Naive thymus-derived CD4-positive, alpha-beta T cell (primary cell): ENCODE measurements at regions not wholly inside any gene's neighbourhood (a gene's known extent, or its start where the extent isn't known, plus 50 kb on each side); places are given as distances from the start of the nearest gene placed in this dataset.

Experiments
- ATAC-seq: fragments of 150-1000 bp; cut with Tn5 transposase; 2 replicates; pipeline ENCODE4 v1.10.0; 2021; ENCODE audit warnings: mild to moderate bottlenecking, moderate library complexity
- CTCF ChIA-PET: fragments of 350-600 bp; sonication (Branson Sonifier 250); formaldehyde crosslinking; loops from one replicate; lab custom pipeline; 2021; ENCODE audit warnings: antibody characterized with exemption; lab: Charles Lee
- POLR2A ChIA-PET: fragments of 350-600 bp; sonication (Branson Sonifier 250); formaldehyde crosslinking; loops from one replicate; lab custom pipeline; 2021; ENCODE audit warnings: antibody characterized with exemption, inconsistent platforms; lab: Charles Lee
- DNase-seq, 9 donors: peaks; one replicate each; pipeline versions ENCODE4 v3.0.0 to v3.0.0-alpha.2; 2020 to 2022; ENCODE audit warnings: mixed read lengths in 1 of 9
- H3K27ac ChIP-seq: one replicate; pipeline ENCODE4 v1.7.0; 2013; ENCODE audit warnings: mild to moderate bottlenecking, low read depth, low read length, moderate library complexity
- H3K27me3 ChIP-seq, 2 donors: one replicate each; pipeline ENCODE4 v1.7.0; 2013; ENCODE audit warnings: low read length in 2 of 2, mild to moderate bottlenecking in 2 of 2, moderate library complexity in 2 of 2; ENCODE audit not compliant: control insufficient read depth in 2 of 2, insufficient read depth in 2 of 2
- H3K36me3 ChIP-seq, 3 experiments: 1 replicate in 2 of 3; 2 replicates in 1 of 3; pipeline ENCODE4 v1.7.0; 2013; ENCODE audit warnings: low read length in 3 of 3, mild to moderate bottlenecking in 3 of 3, moderate library complexity in 1 of 3; ENCODE audit not compliant: insufficient read depth in 3 of 3, control insufficient read depth in 2 of 3
- H3K4me1 ChIP-seq, 2 donors: one replicate each; pipeline ENCODE4 v1.7.0; 2013; ENCODE audit warnings: low read length in 2 of 2, mild to moderate bottlenecking in 2 of 2, moderate library complexity in 1 of 2; ENCODE audit not compliant: control insufficient read depth in 2 of 2, insufficient read depth in 2 of 2
- H3K4me3 ChIP-seq: 2 replicates; pipeline ENCODE4 v1.7.0; 2013; ENCODE audit warnings: mild to moderate bottlenecking, low read length
- H3K9me3 ChIP-seq, 3 experiments: 1 replicate in 2 of 3; 2 replicates in 1 of 3; pipeline ENCODE4 v1.7.0; 2013; ENCODE audit warnings: low read length in 3 of 3; ENCODE audit not compliant: control insufficient read depth in 2 of 3
- H3K27ac Mint-ChIP-seq, 9 donors: one replicate each; pipeline ENCODE4 v1.8.0; 2020 to 2022; ENCODE audit warnings: mixed read lengths in 9 of 9, mild to moderate bottlenecking in 8 of 9, moderate library complexity in 5 of 9, inconsistent platforms in 2 of 9
- H3K27me3 Mint-ChIP-seq, 5 donors: one replicate each; pipeline ENCODE4 v1.8.0; 2021 to 2022; ENCODE audit warnings: mixed read lengths in 5 of 5, mild to moderate bottlenecking in 1 of 5
- H3K36me3 Mint-ChIP-seq, 5 donors: one replicate each; pipeline ENCODE4 v1.8.0; 2020 to 2022; ENCODE audit warnings: mixed read lengths in 5 of 5, mild to moderate bottlenecking in 3 of 5, inconsistent platforms in 1 of 5
- H3K4me1 Mint-ChIP-seq, 7 donors: one replicate each; pipeline ENCODE4 v1.8.0; 2020 to 2022; ENCODE audit warnings: mixed read lengths in 7 of 7, mild to moderate bottlenecking in 3 of 7, inconsistent platforms in 1 of 7
- H3K4me3 Mint-ChIP-seq, 10 donors: one replicate each; pipeline ENCODE4 v1.8.0; 2020 to 2022; ENCODE audit warnings: mild to moderate bottlenecking in 10 of 10, mixed read lengths in 10 of 10, moderate library complexity in 6 of 10, inconsistent platforms in 2 of 10
- H3K9me3 Mint-ChIP-seq, 11 donors: one replicate each; pipeline ENCODE4 v1.8.0; 2020 to 2022; ENCODE audit warnings: mixed read lengths in 11 of 11, mild to moderate bottlenecking in 4 of 11, inconsistent platforms in 1 of 11, moderate library complexity in 1 of 11
- intact Hi-C, 2 donors: fragments of 100-400 bp; cut with micrococcal nuclease; formaldehyde crosslinking; loops; one replicate each; pipeline ENCODE4 v1.15.1; 2023

DNA sequence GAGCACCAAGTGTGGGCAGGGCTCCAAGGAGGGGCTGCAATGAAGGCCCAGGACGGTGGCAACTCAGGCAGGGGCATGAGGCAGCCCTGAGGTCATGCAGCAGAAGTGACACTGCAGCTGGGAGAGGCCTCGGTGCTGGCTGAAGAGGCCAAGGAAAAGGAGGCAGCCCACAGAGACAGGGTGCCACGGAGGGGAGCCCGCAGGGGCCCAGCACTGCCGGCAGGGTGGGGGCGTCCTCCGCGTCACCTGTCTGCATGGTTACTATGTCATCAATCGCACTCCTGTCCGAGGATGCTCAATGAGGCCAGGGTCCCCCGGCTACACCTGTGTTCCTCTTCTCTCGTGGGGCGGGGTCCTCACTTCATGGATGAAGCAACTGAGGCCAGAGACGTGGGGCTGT, 123.1 kb downstream of the TUBA3C start:
- Histone ChIP-seq H3K4me1 (no peaks in the 10 kb centered on the region), H3K27ac (no peak overlapping the region), H3K27me3 (no peaks in the 10 kb centered on the region), H3K9me3 (peaks cover 0 to 7% (median 0%) of the 10 kb centered on the region in 3 experiments), H3K36me3 (no peaks in the 10 kb centered on the region), H3K4me3 (no peak overlapping the region)
- intact Hi-C loops, result no loop called here
- POLR2A ChIA-PET, result no interaction called here
- no peak for DNase-seq
- Mint-ChIP-seq H3K27ac (no peak overlapping the region), H3K9me3 (peaks cover 0 to 12% (median 4%) of the 10 kb centered on the region in 11 donors), H3K4me3 (no peak overlapping the region), H3K4me1 (no peaks in the 10 kb centered on the region), H3K36me3 (no peaks in the 10 kb centered on the region), H3K27me3 (peaks cover 0 to 7% (median 0%) of the 10 kb centered on the region in 5 donors)
- CTCF ChIA-PET, result no interaction called here
- ATAC-seq, result no peak

- CTCF ChIA-PET, result no interaction called here
- intact Hi-C loops, result no loop called here
- Histone ChIP-seq H3K4me3 (no peak overlapping the region), H3K36me3 (no peaks in the 10 kb centered on the region), H3K9me3 (peaks cover 0 to 3% (median 0%) of the 10 kb centered on the region in 3 experiments), H3K4me1 (no peaks in the 10 kb centered on the region), H3K27me3 (no peaks in the 10 kb centered on the region), H3K27ac (no peak overlapping the region)
- peaks cover 0 to 8% (median 0%) of the 10 kb centered on the region in 11 donors for H3K9me3 Mint-ChIP-seq
- ATAC-seq (no peak), DNase-seq (no peak)
- POLR2A ChIA-PET, result no interaction called here
- H3K4me1 Mint-ChIP-seq, result no peaks in the 10 kb centered on the region
- no peak overlapping the region for H3K4me3 Mint-ChIP-seq
- H3K36me3 Mint-ChIP-seq, result no peaks in the 10 kb centered on the region
- no peak overlapping the region for H3K27ac Mint-ChIP-seq
- H3K27me3 Mint-ChIP-seq, result peaks cover 0 to 7% (median 0%) of the 10 kb centered on the region in 5 donors
Measured at GRCh38 chr13:19057588-19058340, 123.9 kb downstream of the TUBA3C start.

- no peaks in the 10 kb centered on the region for H3K36me3 ChIP-seq
- Mint-ChIP-seq H3K4me3 (no peak overlapping the region), H3K4me1 (no peaks in the 10 kb centered on the region), H3K9me3 (peaks cover 0 to 10% (median 3%) of the 10 kb centered on the region in 11 donors), H3K36me3 (peaks cover 0 to 2% (median 0%) of the 10 kb centered on the region in 5 donors), H3K27ac (no peak overlapping the region), H3K27me3 (peaks cover 0 to 7% (median 0%) of the 10 kb centered on the region in 5 donors)
- DNase-seq (no peak), ATAC-seq (no peak)
- H3K9me3 ChIP-seq, result no peaks in the 10 kb centered on the region
- ChIA-PET CTCF (no interaction called here), POLR2A (no interaction called here)
- H3K27ac ChIP-seq, result no peak overlapping the region
- intact Hi-C loops, result no loop called here
- no peaks in the 10 kb centered on the region for H3K27me3 ChIP-seq
- H3K4me1 ChIP-seq, result no peaks in the 10 kb centered on the region
- H3K4me3 ChIP-seq, result no peak overlapping the region
Measured at GRCh38 chr13:19056984-19057490, 124.6 kb downstream of the TUBA3C start.

- Histone ChIP-seq H3K4me1 (no peaks in the 10 kb centered on the region), H3K9me3 (no peaks in the 10 kb centered on the region), H3K27ac (no peak overlapping the region), H3K27me3 (no peaks in the 10 kb centered on the region), H3K36me3 (no peaks in the 10 kb centered on the region), H3K4me3 (no peak overlapping the region)
- CTCF ChIA-PET, result no interaction called here
- peaks cover 0 to 14% (median 5%) of the 10 kb centered on the region in 11 donors for H3K9me3 Mint-ChIP-seq
- no peaks in the 10 kb centered on the region for H3K4me1 Mint-ChIP-seq
- H3K27me3 Mint-ChIP-seq, result peaks cover 0 to 7% (median 0%) of the 10 kb centered on the region in 5 donors
- no peak for DNase-seq
- ATAC-seq, result no peak
- H3K27ac Mint-ChIP-seq, result no peak overlapping the region
- no peak overlapping the region for H3K4me3 Mint-ChIP-seq
- intact Hi-C loops, result no loop called here
- POLR2A ChIA-PET, result no interaction called here
- H3K36me3 Mint-ChIP-seq, result peaks cover 0 to 5% (median 0%) of the 10 kb centered on the region in 5 donors
Measured at GRCh38 chr13:19056355-19056880, 125.2 kb downstream of the TUBA3C start.

DNA sequence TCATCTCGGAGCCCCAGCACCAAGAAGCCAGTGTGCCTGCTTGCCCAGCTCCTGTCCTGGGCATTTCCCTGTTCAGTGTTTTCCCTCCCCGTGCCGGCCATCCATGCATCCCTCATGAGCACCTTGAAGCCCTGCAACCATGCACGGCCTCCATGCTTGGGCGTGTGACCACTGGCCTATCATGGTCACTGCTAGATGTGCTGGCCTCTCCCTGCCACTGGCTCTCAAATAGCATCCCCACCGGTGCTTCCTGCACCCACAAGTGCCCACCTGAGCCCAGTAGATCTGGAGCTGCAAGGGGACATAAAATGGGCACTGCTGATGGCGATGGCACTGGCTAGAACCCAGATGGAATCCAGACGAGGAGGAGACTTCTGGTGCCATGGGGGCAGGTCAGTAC, 126.0 kb downstream of the TUBA3C start:
- H3K4me1 Mint-ChIP-seq, result no peaks in the 10 kb centered on the region
- no peak overlapping the region for H3K27ac ChIP-seq
- H3K4me3 Mint-ChIP-seq, result no peak overlapping the region
- no peaks in the 10 kb centered on the region for H3K9me3 ChIP-seq
- H3K36me3 Mint-ChIP-seq, result peaks cover 0 to 5% (median 0%) of the 10 kb centered on the region in 5 donors
- no peak overlapping the region for H3K27ac Mint-ChIP-seq
- POLR2A ChIA-PET, result no interaction called here
- no peaks in the 10 kb centered on the region for H3K27me3 ChIP-seq
- H3K9me3 Mint-ChIP-seq, result peaks cover 0 to 14% (median 5%) of the 10 kb centered on the region in 11 donors
- intact Hi-C loops, result no loop called here
- DNase-seq (no peak), ATAC-seq (no peak)
- CTCF ChIA-PET, result no interaction called here
- H3K4me1 ChIP-seq, result no peaks in the 10 kb centered on the region
- no peaks in the 10 kb centered on the region for H3K36me3 ChIP-seq
- peaks cover 0 to 6% (median 0%) of the 10 kb centered on the region in 5 donors for H3K27me3 Mint-ChIP-seq
- H3K4me3 ChIP-seq, result no peak overlapping the region

DNA sequence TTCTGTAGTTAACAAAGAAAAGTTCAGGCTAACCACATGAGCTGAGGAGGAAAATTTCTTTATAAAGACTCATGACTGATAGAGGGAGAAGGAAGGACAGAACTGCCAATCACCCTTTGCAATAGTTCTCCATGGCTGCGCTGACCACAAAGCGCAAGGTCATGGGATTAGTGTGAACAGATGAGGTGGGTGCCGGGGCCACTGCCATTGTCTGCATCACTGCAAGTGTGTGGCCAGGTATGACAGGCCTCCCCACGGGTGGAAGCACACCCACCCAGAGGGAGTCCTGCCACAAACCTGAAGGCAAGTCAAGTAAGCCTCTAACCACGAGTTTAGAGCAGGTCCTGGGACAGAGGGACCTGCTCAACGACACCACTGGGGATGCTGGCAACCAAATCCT, 128.1 kb downstream of the TUBA3C start:
- DNase-seq (no peak), ATAC-seq (no peak)
- CTCF ChIA-PET, result no interaction called here
- Mint-ChIP-seq H3K9me3 (peaks cover 0 to 10% (median 5%) of the 10 kb centered on the region in 11 donors), H3K4me1 (no peaks in the 10 kb centered on the region), H3K27ac (no peak overlapping the region), H3K4me3 (no peak overlapping the region), H3K36me3 (peaks cover 0 to 5% (median 0%) of the 10 kb centered on the region in 5 donors), H3K27me3 (peaks cover 0 to 6% (median 0%) of the 10 kb centered on the region in 5 donors)
- H3K27ac ChIP-seq, result no peak overlapping the region
- no peaks in the 10 kb centered on the region for H3K36me3 ChIP-seq
- H3K4me3 ChIP-seq, result no peak overlapping the region
- H3K9me3 ChIP-seq, result no peaks in the 10 kb centered on the region
- H3K27me3 ChIP-seq, result no peaks in the 10 kb centered on the region
- H3K4me1 ChIP-seq, result no peaks in the 10 kb centered on the region
- POLR2A ChIA-PET, result no interaction called here
- intact Hi-C loops, result no loop called here
